RPMI7951 (cell line): ENCODE measurements at regions not wholly inside any gene's neighbourhood (a gene's known extent, or its start where the extent isn't known, plus 50 kb on each side); places are given as distances from the start of the nearest gene placed in this dataset.

Experiments
- DNase-seq: peaks from one replicate; pipeline ENCODE4 v3.0.0-alpha.2; 2012; ENCODE audit warnings: low read depth

- no peak for DNase-seq
Observed at GRCh38 chr2:239576784-239577685, 176.2 kb upstream of the HDAC4 start.

- DNase-seq = no peak
Observed at GRCh38 chr2:239575931-239576445, 175.2 kb upstream of the HDAC4 start.

- DNase-seq = peak; percentile 55
Observed at GRCh38 chr2:239574434-239575156, 173.8 kb upstream of the HDAC4 start.

GRCh38 chr2:239574054-239574433, 173.2 kb upstream of the HDAC4 start:
- no peak for DNase-seq

GRCh38 chr2:239570971-239571520, 170.2 kb upstream of the HDAC4 start:
- DNase-seq = no peak

- DNase-seq = no peak
Observed at GRCh38 chr2:239570216-239570925, 169.6 kb upstream of the HDAC4 start.

GRCh38 chr2:239569401-239570090, 168.7 kb upstream of the HDAC4 start:
- peak; percentile 42 for DNase-seq

GRCh38 chr2:239568601-239569000, 167.8 kb upstream of the HDAC4 start:
- no peak for DNase-seq

- no peak for DNase-seq
Observed at GRCh38 chr2:239567786-239568185, 167.0 kb upstream of the HDAC4 start.

- DNase-seq = no peak
Observed at GRCh38 chr2:239566995-239567568, 166.3 kb upstream of the HDAC4 start.

- no peak for DNase-seq
Observed at GRCh38 chr2:239566162-239566994, 165.6 kb upstream of the HDAC4 start.

- DNase-seq = no peak
Observed at GRCh38 chr2:239564587-239564986, 163.8 kb upstream of the HDAC4 start.

- DNase-seq = no peak
Observed at GRCh38 chr2:239563561-239563960, 162.7 kb upstream of the HDAC4 start.

- peak; percentile 90 for DNase-seq
Observed at GRCh38 chr2:239561446-239562001, 160.7 kb upstream of the HDAC4 start.

- DNase-seq = no peak
Observed at GRCh38 chr2:239559417-239560261, 158.8 kb upstream of the HDAC4 start.

- DNase-seq = no peak
Observed at GRCh38 chr2:239558661-239559060, 157.8 kb upstream of the HDAC4 start.

- no peak for DNase-seq
Observed at GRCh38 chr2:239557516-239557915, 156.7 kb upstream of the HDAC4 start.

GRCh38 chr2:239555571-239555905, 154.7 kb upstream of the HDAC4 start:
- DNase-seq = no peak
